Ascending aorta (tissue), 2 donors: ENCODE measurements at regions not wholly inside any gene's neighbourhood (a gene's known extent, or its start where the extent isn't known, plus 50 kb on each side); places are given as distances from the start of the nearest gene placed in this dataset.

Source experiments
- DNase-seq, 2 donors: peaks; one replicate each; pipeline ENCODE4 v3.0.0-alpha.2; 2019; ENCODE audit warnings: low spot score in 2 of 2
- H3K27ac ChIP-seq, 2 donors: fragments of 200-600 bp; sonication (generic); one replicate each; pipeline ENCODE4 v1.5.1; 2016 to 2017; ENCODE audit warnings: mild to moderate bottlenecking in 1 of 2
- H3K27me3 ChIP-seq: fragments of 200-600 bp; sonication (generic); one replicate; pipeline ENCODE4 v1.5.1; 2017
- H3K36me3 ChIP-seq, 2 donors: fragments of 200-600 bp; sonication (generic); one replicate each; pipeline ENCODE4 v1.5.1; 2016
- H3K4me1 ChIP-seq, 2 donors: fragments of 200-600 bp; sonication (generic); one replicate each; pipeline ENCODE4 v1.5.1; 2016 to 2017; ENCODE audit warnings: mild to moderate bottlenecking in 1 of 2
- H3K4me3 ChIP-seq, 2 donors: fragments of 200-600 bp; sonication (generic); one replicate each; pipeline ENCODE4 v1.5.1; 2016 to 2017; ENCODE audit warnings: mild to moderate bottlenecking in 1 of 2
- H3K9me3 ChIP-seq, 2 donors: fragments of 200-600 bp; sonication (generic); one replicate each; pipeline ENCODE4 v1.5.1; 2016
- CTCF ChIP-seq, 3 experiments: fragments of 200-600 bp in 2 of 3; fragments of 450-650 bp in 1 of 3; sonication (generic) in 2 of 3; IDR thresholded peaks; one replicate each; pipeline ENCODE4 v1.5.1; 2016 to 2019; ENCODE audit warnings: antibody characterized with exemption in 3 of 3, mild to moderate bottlenecking in 1 of 3, moderate library complexity in 1 of 3
- intact Hi-C: fragments of 100-400 bp; cut with DNase I; formaldehyde crosslinking; loops from one replicate; pipeline ENCODE4 v1.15.1; 2023

DNA sequence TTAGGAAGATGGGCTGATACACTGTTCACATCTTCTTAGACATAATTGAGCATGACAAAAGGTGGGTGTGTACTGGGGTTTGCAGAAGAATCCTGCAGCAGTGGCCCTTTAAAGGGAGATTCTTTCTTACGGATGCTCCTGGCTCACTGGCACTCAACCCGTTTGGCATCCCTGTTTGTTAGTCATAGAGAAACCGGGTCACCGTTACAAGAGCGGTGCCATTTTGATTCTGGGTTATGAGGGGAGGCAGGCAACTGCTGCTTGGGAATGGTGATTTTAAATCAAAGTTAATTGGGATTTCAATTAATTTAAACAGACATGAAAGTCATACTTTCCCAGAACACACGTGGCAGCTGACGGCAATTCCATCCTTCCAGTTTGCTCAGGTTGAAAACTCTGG is 245.8 kb downstream of the AACS start:
- Histone ChIP-seq H3K4me3 (no peak overlapping the region), H3K27me3 (no peaks in the 10 kb centered on the region), H3K27ac (no peak overlapping the region), H3K4me1 (no peaks in the 10 kb centered on the region), H3K9me3 (no peaks in the 10 kb centered on the region), H3K36me3 (no peaks in the 10 kb centered on the region)
- peak in 1 of 2 donors; percentile 22 for DNase-seq
- no peak for TF ChIP-seq CTCF (IDR thresholded peaks at IDR 0.05)
- intact Hi-C loops = no loop called here

DNA sequence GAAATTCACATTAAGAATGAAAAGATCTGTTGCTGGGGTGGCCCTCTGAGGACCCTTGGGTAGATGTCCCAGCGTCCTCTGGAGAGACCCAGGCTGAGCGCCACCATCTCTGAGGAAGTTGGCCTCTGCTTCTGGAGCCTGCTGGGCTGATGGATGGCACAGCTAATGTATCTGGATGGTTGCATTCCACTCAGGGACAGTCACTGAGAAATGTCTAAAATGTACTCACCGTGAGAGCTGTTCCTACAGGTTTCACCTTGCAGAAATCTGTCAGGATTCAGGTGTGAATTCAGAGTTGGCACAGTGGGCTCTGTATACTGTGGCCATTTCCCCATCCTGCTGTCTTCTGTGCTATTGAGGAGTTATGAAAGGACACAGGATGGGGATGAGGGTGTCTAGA is 247.2 kb downstream of the AACS start:
- Histone ChIP-seq H3K4me1 (no peaks in the 10 kb centered on the region), H3K27ac (no peak overlapping the region), H3K9me3 (no peaks in the 10 kb centered on the region), H3K27me3 (no peaks in the 10 kb centered on the region), H3K36me3 (no peaks in the 10 kb centered on the region), H3K4me3 (no peak overlapping the region)
- intact Hi-C loops = no loop called here
- DNase-seq = peak in 1 of 2 donors; percentile 16
- no peak for TF ChIP-seq CTCF (IDR thresholded peaks at IDR 0.05)

DNA sequence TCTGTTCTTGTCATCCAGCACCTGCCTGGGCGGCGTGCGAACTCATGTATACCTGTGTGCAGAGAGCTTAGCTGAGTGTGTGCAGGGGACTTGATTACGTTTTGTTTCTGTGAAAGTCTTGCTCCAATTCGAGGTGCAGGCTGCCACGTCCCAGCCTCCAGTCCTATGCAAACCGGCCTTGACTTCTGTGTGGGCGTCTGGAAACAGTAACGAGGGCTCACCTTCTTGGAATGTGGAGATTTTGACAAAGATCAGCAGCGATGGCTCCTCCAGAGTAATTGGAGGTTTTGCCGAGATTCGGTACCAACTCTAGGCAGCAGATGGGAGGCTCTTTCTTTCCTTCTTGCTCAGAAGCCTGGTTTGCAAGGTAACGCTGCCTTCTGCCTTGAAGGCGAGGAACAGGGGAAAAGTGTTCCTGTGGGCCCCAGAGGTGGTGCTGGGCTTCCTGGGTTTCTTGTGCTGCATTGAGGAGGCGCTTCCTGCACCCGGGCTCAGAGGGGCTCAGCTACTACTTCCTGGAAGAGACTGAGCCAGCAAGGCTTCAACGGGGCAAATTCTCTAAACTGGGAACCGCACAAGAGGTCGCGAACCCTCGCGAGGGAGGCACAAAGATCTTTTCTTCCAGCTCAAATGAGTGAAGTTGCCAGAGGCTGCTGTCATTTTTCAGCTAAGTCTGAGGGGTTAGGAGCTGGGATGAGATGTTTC is 249.0 kb downstream of the AACS start:
- TF ChIP-seq CTCF (IDR thresholded peaks at IDR 0.05) = no peak
- Histone ChIP-seq H3K9me3 (no peaks in the 10 kb centered on the region), H3K27ac (no peak overlapping the region), H3K4me3 (no peak overlapping the region), H3K36me3 (no peaks in the 10 kb centered on the region), H3K4me1 (no peaks in the 10 kb centered on the region), H3K27me3 (no peaks in the 10 kb centered on the region)
- DNase-seq = peak in 1 of 2 donors; percentile 30
- intact Hi-C loops = no loop called here

DNA sequence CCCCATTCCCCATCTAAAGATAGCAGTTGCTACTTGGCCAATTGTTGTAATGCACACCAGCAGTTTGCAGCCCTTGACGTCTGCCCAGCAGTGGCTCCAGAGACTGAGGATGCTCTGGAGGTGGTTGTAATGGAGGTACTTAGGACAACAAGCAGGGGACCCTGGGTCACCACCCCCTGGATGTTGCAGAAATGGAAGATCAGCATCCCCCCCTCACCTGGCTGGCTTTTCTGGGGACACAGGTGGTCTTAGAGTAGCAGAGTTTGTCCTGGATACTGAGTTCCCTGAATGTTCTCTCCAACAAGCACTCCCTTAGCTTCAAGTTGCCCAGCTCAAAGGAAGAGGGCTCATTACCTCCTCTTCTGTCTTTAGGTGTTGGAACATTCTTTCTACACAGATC is 250.5 kb downstream of the AACS start:
- peak in 1 of 2 donors; percentile 52 for DNase-seq
- Histone ChIP-seq H3K4me1 (no peaks in the 10 kb centered on the region), H3K27ac (no peak overlapping the region), H3K36me3 (no peaks in the 10 kb centered on the region), H3K4me3 (no peak overlapping the region), H3K27me3 (no peaks in the 10 kb centered on the region), H3K9me3 (no peaks in the 10 kb centered on the region)
- no peak for TF ChIP-seq CTCF (IDR thresholded peaks at IDR 0.05)
- intact Hi-C loops = no loop called here

- Histone ChIP-seq H3K36me3 (no peaks in the 10 kb centered on the region), H3K4me1 (no peaks in the 10 kb centered on the region), H3K27ac (no peak overlapping the region), H3K9me3 (no peaks in the 10 kb centered on the region), H3K27me3 (no peaks in the 10 kb centered on the region), H3K4me3 (no peak overlapping the region)
- DNase-seq = no peak
- TF ChIP-seq CTCF (IDR thresholded peaks at IDR 0.05) = no peak
- intact Hi-C loops = no loop called here
Observed at GRCh38 chr12:125320177-125320576, 254.9 kb downstream of the AACS start.
